Type B pancreatic cell (in vitro differentiated cells): ENCODE measurements at regions not wholly inside any gene's neighbourhood (a gene's known extent, or its start where the extent isn't known, plus 50 kb on each side); places are given as distances from the start of the nearest gene placed in this dataset.

Experiments used
- DNase-seq: peaks from one replicate; pipeline ENCODE4 v3.0.0; 2021; ENCODE audit warnings: mixed read lengths; ENCODE audit not compliant: unreplicated experiment; ENCODE audit errors: extremely low spot score
- H3K27ac Mint-ChIP-seq: 2 replicates; pipeline ENCODE4 v1.8.0; 2021; ENCODE audit warnings: mild to moderate bottlenecking, mixed read lengths
- H3K27me3 Mint-ChIP-seq: 2 replicates; pipeline ENCODE4 v1.8.0; 2021; ENCODE audit warnings: mixed read lengths
- H3K36me3 Mint-ChIP-seq: 2 replicates; pipeline ENCODE4 v1.8.0; 2021; ENCODE audit warnings: mixed read lengths
- H3K4me1 Mint-ChIP-seq: one replicate; pipeline ENCODE4 v1.8.0; 2021; ENCODE audit warnings: mixed read lengths; ENCODE audit not compliant: unreplicated experiment
- H3K4me3 Mint-ChIP-seq: 2 replicates; pipeline ENCODE4 v1.8.0; 2021; ENCODE audit warnings: mild to moderate bottlenecking, mixed read lengths
- H3K9me3 Mint-ChIP-seq: 2 replicates; pipeline ENCODE4 v1.8.0; 2021; ENCODE audit warnings: mixed read lengths
- CTCF ChIP-seq: fragments of 200-600 bp; sonication (generic); conservative IDR thresholded peaks from 2 replicates; pipeline ENCODE4 v1.5.0; 2021; ENCODE audit warnings: antibody characterized with exemption, mild to moderate bottlenecking

- no peak overlapping the region for H3K4me3 Mint-ChIP-seq
- H3K27me3 Mint-ChIP-seq, result peaks cover 10% of the 10 kb centered on the region
- no peak overlapping the region for H3K27ac Mint-ChIP-seq
- H3K4me1 Mint-ChIP-seq, result no peaks in the 10 kb centered on the region
- no peak for TF ChIP-seq CTCF
- no peaks in the 10 kb centered on the region for H3K9me3 Mint-ChIP-seq
- H3K36me3 Mint-ChIP-seq, result no peaks in the 10 kb centered on the region
- no peak for DNase-seq
Observed at GRCh38 chr16:79466111-79466510, 134.4 kb downstream of the MAF start.

GRCh38 chr16:79463841-79464240 lies 136.7 kb downstream of the MAF start:
- no peak for TF ChIP-seq CTCF
- Mint-ChIP-seq H3K9me3 (no peaks in the 10 kb centered on the region), H3K36me3 (no peaks in the 10 kb centered on the region), H3K27ac (no peak overlapping the region), H3K4me3 (no peak overlapping the region), H3K27me3 (peaks cover 10% of the 10 kb centered on the region), H3K4me1 (no peaks in the 10 kb centered on the region)
- DNase-seq, result no peak

- Mint-ChIP-seq H3K4me1 (no peaks in the 10 kb centered on the region), H3K27ac (no peak overlapping the region), H3K9me3 (no peaks in the 10 kb centered on the region), H3K27me3 (no peaks in the 10 kb centered on the region), H3K36me3 (no peaks in the 10 kb centered on the region), H3K4me3 (no peak overlapping the region)
- DNase-seq, result no peak
- no peak for TF ChIP-seq CTCF
Observed at GRCh38 chr16:79456036-79456435, 144.5 kb downstream of the MAF start.

GRCh38 chr16:79452671-79453070 lies 147.9 kb downstream of the MAF start:
- H3K4me1 Mint-ChIP-seq, result no peaks in the 10 kb centered on the region
- H3K9me3 Mint-ChIP-seq, result no peaks in the 10 kb centered on the region
- no peak overlapping the region for H3K27ac Mint-ChIP-seq
- H3K27me3 Mint-ChIP-seq, result peaks cover 12% of the 10 kb centered on the region
- no peak for TF ChIP-seq CTCF
- H3K4me3 Mint-ChIP-seq, result no peak overlapping the region
- H3K36me3 Mint-ChIP-seq, result no peaks in the 10 kb centered on the region
- no peak for DNase-seq

GRCh38 chr16:79451196-79451816 lies 149.2 kb downstream of the MAF start:
- no peak for TF ChIP-seq CTCF
- peaks cover 15% of the 10 kb centered on the region for H3K27me3 Mint-ChIP-seq
- no peaks in the 10 kb centered on the region for H3K9me3 Mint-ChIP-seq
- no peak for DNase-seq
- no peaks in the 10 kb centered on the region for H3K36me3 Mint-ChIP-seq
- H3K4me1 Mint-ChIP-seq, result no peaks in the 10 kb centered on the region
- no peak overlapping the region for H3K4me3 Mint-ChIP-seq
- no peak overlapping the region for H3K27ac Mint-ChIP-seq

GRCh38 chr16:79449900-79450299 lies 150.6 kb downstream of the MAF start:
- Mint-ChIP-seq H3K27me3 (peaks cover 19% of the 10 kb centered on the region), H3K27ac (no peak overlapping the region), H3K36me3 (no peaks in the 10 kb centered on the region), H3K4me1 (no peaks in the 10 kb centered on the region), H3K9me3 (no peaks in the 10 kb centered on the region), H3K4me3 (no peak overlapping the region)
- DNase-seq, result no peak
- TF ChIP-seq CTCF, result no peak
